ENCODE measurements at regions not wholly inside any gene's neighbourhood (a gene's known extent, or its start where the extent isn't known, plus 50 kb on each side); places are given as distances from the start of the nearest gene placed in this dataset.
A peak's percentile ranks its signal among the peaks of the same experiment; 100 is the strongest.

DNA sequence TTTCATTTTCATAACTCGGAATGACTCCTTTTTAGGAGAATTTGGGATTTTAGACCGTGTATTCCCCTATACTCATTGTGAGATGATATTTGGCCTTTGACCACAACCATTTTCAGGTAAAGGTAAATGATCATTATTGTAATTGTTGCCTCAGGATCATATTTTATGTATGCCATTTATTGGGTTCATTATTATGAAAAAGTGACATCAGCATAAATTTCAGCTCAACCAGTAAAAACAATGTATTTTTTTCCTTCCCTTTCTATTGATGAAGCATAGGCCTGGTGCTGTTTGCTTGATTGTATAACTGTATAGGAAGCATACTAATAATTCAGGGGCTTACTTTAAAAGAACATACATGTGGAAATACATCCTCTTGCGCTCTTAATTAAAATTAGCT lies 832.9 kb upstream of the FANCL start:
- DNase-seq (ENCODE audit: low read depth): no peak

GRCh38 chr2:59073286-59073685 lies 832.2 kb upstream of the FANCL start:
- no peak for DNase-seq (ENCODE audit: low read depth)

- DNase-seq (ENCODE audit: low read depth): no peak
Measured at GRCh38 chr2:59068255-59068654, 827.1 kb upstream of the FANCL start.

DNA sequence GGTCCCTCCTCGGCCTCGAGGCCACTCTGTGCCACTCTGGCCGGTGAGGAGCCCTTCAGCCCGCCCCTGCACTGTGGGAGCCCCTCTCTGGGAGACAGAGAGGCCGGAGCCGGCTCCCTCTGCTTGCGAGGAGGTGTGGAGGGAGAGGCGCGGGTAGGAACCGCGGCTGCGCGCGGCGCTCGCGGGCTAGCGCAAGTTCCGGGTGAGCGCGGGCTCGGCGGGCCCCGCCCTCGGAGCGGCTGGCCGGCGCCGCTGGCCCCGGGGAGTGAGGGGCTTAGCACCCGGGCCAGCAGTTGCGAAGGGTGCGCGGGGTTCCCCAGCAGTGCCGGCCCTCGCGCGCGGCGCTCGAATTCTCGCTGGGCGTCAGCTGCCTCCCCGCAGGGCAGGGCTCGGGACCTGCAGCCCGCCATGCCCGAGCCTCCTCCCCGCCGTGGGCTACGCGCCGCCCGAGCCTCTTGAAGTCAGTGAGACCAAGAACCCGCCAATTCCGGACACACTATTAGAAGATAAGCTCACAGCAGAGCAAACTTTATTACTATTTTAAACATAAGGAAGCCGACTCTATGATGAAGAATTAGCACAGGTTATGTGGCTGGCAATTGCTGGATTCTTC lies 825.8 kb upstream of the FANCL start:
- DNase-seq (ENCODE audit: low read depth): no peak

GRCh38 chr2:59047373-59047995 lies 806.4 kb upstream of the FANCL start:
- no peak for DNase-seq (ENCODE audit: low read depth)

DNA sequence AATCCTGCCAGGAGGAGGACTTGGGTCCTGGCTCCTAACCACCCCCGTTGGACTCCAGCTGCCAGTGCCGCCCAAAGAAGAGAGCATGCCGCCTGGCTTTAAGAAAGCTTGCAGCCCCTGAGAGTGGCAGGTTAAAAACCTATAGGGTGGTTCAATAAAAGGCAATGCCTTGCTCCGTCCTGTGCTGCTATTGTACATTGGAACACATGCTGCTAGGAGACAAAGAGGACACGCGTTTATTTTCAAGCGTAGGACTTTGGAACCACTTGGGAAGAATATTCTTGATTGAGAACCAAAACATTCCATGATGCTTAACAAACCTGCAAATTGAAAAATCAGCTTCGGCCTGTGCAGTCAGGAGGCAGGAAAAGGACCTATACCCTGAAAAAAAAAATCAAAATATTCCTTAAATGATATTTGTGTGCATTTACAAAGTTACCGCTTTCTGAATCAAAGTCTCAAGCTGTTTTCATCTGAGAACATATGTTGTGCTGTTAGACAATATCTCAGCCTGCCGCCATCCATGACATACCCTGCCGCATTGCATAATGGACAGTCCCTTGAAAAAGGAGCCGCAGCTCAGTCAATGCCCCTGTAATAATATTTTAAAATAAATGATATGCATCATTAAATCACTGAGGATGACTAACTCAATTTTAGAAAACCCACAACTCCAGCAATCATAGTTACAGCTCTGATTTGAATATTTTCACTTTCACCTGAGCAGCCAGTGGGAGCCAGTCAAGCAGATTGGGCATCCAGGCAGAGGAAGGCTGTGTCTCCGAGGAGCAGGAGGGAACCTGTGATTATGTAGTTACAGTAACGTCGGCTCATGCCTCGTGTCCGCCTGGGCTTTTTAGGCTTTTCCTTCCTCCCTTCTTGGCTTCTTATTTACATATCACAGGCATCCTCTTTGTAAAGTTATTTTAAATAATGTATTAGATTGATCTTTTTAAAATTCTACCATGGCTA lies 805.6 kb upstream of the FANCL start:
- no peak for DNase-seq (ENCODE audit: low read depth)

DNA sequence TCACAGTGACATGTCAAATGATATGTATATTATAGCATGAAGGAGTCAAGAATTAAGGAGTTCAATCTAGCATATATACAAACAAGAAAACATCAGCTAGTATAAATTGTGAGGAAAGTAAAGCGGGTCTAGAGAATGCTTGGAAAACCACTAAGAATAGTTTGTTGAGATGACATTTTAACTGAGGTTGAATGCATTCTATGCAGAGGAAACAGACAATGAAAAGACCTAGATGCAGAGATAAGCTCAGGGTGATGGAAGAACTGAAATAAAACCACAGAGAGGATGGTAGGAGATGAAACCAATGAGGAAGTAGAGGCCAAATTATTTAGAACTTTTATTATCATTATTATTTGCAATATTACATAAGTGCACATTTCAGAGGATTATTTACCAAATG lies 803.6 kb upstream of the FANCL start:
- DNase-seq (ENCODE audit: low read depth): no peak

- DNase-seq (ENCODE audit: low read depth): no peak
Measured at GRCh38 chr2:59041139-59041538, 800.0 kb upstream of the FANCL start.

GRCh38 chr2:59034837-59035236 lies 793.7 kb upstream of the FANCL start:
- no peak for DNase-seq (ENCODE audit: low read depth)

DNA sequence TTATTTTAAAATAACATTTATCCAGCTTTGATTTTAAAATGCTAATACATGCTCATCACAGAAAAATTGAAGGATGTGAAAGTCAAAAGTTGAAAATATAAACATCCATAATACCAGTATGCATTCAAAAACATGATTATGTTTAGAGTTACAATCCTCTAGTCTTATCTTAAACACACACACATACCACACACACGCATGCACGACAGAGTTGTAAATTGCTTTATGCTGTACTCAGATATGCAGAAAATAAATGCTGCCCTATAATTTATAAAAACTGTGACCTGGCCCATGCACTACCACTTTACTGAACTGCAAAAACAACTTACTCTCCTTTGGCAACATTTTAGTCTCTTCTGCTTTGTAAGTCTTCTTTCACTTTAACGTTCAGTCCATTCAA lies 793.0 kb upstream of the FANCL start:
- DNase-seq (ENCODE audit: low read depth): no peak

GRCh38 chr2:59033661-59034060 lies 792.5 kb upstream of the FANCL start:
- DNase-seq (ENCODE audit: low read depth): no peak

DNA sequence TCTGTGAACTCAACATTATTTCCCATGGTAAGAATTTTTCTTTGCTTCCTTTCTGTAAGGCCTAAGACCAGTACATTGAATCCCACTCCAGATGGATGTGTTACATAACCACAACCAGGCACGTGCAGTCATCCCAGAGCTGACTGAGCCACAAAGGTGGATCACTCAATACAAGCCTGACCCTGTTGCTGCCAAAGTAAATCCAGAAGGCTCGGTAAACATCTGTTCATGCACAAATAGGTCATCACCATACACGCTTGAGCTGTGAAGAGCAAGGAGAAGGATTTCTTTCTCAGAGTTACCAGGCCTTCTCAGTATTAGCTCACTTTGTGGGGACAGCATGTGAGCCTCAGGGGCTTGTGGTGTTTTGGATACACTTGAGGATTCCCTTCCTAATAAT lies 791.4 kb upstream of the FANCL start:
- DNase-seq (ENCODE audit: low read depth): no peak

GRCh38 chr2:59029058-59029457 lies 787.9 kb upstream of the FANCL start:
- no peak for DNase-seq (ENCODE audit: low read depth)

GRCh38 chr2:59027320-59027719 lies 786.2 kb upstream of the FANCL start:
- no peak for DNase-seq (ENCODE audit: low read depth)

DNA sequence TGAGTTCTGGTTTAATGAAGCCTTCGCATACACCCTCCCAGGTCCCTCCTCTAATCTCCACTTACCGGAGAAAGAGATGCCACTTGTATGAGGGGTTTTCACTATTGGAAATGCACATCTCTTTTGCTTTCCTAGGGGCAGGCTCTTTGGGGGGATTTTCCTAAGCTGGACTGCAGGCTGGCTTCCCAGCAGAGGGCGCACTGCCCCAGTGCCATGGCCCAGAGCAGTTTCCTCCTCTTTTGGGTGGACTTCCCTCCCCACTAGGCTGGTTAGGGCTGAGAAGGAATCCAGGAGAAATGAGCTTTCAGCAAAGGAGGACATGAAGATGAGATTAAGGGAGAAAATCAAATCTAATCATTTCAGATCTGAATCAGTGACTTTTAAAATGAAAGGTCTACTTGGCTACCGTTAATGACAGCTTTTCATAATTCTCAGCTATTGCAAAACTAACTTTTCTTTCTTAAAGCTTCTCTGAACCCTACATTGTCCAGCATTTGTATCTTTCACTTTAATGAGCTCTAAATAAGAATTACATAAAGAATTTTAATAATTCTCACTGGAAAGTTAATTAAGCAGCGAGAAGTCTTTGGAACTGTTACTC lies 784.1 kb upstream of the FANCL start:
- DNase-seq (ENCODE audit: low read depth): peak; percentile 1

DNA sequence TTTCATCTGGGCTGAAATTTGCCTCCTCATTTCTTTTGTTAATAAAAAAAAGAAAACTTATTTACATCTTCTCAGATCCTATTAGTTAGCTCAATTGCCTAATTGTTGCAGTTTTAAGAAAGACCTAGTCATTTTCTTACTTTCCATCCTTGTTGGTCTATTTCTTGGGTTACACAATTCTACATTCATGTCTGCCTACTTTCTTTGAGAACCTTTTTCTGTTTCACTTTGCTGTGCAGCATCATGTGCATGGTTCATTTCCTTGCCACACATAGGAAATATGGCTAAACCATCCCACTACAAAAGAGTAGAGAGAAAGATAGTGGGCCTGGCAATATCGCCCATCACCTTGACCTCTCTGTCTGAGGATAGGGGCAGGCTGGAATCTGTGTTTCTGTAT lies 780.7 kb upstream of the FANCL start:
- DNase-seq (ENCODE audit: low read depth): no peak

DNA sequence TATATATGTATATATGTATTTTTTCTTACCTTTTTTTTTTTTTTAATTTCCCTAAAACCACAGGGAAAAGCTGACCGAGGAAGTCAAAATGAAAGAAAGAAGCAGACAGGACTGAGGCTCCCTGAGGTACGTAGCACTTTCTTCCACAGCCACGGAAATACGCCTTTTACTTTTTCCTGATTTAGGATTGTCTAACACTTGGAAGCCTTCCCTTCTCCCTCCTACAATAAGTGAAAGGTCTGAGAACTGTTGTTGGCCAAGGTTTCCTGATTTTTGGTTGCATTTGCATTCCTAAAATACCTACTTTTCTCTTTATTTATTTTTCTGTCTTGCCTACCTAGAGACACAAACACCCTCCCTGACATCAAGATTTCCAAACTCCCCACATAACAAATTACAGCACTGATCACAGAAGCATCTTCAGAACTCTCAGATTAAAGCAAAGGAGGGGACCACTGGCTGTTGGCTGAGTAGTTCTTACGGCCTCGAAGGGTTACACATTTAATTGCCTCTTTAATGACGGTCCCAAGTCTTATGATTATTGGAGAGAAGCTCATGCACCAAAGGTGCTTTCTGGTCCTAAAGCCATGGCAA lies 778.5 kb upstream of the FANCL start:
- no peak for DNase-seq (ENCODE audit: low read depth)

DNA sequence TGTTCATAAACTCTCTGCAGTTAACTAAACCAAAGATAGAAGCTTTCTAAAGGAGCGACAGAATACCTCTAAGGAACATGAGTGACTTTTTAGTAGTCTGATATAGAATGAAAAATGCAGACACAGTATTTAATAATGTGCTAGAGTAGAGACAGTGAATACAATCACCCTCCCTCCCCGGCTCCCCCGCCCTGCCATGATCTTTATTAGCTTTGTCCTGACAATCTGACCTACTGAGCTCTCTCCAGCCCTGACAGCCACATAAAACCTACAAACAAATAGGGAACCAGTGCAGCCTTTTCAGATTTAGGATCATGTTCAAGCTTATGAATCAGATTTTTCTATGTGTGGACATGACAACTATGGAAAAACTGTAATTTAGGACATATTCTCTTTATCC lies 777.6 kb upstream of the FANCL start:
- no peak for DNase-seq (ENCODE audit: low read depth)

DNA sequence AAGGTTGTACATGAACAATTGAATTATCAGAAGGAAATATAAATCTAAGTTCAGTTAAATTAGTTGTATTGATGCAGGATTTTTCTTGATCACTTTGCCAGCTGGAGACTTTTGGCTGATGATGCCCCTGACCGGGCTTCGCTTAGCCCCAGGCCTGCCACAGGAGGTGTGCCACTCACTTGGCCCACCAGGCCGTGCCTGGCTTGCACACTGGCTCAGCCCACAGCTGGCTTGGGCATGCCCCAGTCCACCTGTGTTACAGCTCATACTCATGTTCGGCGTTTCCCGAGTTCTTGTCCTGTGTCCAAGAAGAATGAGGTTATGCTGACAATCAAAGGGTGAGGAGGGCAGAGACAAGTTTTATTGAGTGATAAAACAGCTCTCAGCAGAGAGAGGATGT lies 773.9 kb upstream of the FANCL start:
- no peak for DNase-seq (ENCODE audit: low read depth)

DNA sequence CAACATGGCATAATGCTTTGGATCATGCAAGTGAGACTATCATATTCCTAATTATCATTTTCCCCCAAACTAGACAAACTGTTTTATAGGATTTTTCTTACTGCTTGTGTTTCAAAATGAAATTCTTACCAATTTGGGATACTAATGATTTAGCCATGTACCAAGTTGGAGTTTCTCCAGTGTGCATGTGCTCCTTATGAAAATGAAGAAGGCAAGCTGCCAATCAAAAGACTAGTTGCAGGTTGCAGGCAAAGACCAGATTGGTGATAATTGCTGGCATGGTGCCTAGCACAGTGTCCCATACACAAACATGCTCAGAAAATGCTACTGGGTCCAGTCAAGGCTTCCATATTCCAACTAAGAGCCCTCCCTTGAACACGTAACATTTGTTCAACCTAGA lies 771.8 kb upstream of the FANCL start:
- DNase-seq (ENCODE audit: low read depth): no peak

DNA sequence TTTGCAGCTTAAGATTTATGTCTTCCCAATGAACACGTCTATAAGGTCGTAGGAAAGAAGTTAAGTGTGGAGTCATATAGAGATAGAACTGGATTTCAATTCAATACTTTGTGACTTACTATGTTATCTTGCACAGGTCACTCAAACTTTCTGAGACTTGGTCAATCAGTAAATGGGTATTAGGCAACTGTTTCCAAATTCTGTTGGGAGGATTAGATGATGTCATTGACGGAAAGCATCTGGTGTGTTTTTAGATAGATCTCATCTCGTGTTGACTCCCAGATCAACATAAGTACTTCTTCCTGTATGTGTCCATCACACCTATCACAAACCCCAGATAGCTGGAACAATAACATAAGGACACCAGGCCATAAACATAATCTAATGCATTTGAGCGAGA lies 771.1 kb upstream of the FANCL start:
- DNase-seq (ENCODE audit: low read depth): no peak

- no peak for DNase-seq (ENCODE audit: low read depth)
Measured at GRCh38 chr2:59008950-59009349, 767.8 kb upstream of the FANCL start.
